Nephron progenitor cell (in vitro differentiated cells): ENCODE measurements at regions not wholly inside any gene's neighbourhood (a gene's known extent, or its start where the extent isn't known, plus 50 kb on each side); places are given as distances from the start of the nearest gene placed in this dataset.
A peak's percentile ranks its signal among the peaks of the same experiment; 100 is the strongest.

ENCODE experiments used
- DNase-seq: peaks from one replicate; pipeline ENCODE4 v3.0.0; 2021
- H3K27ac Mint-ChIP-seq: 2 replicates; pipeline ENCODE4 v1.8.0; 2021; ENCODE audit warnings: mild to moderate bottlenecking, moderate library complexity, mixed read lengths
- H3K27me3 Mint-ChIP-seq: 2 replicates; pipeline ENCODE4 v1.8.0; 2021; ENCODE audit warnings: mild to moderate bottlenecking, low read depth, mixed read lengths; ENCODE audit not compliant: poor library complexity
- H3K36me3 Mint-ChIP-seq: 2 replicates; pipeline ENCODE4 v1.8.0; 2021; ENCODE audit warnings: low read depth, mixed read lengths
- H3K4me1 Mint-ChIP-seq: 2 replicates; pipeline ENCODE4 v1.8.0; 2021; ENCODE audit warnings: mixed read lengths
- H3K4me3 Mint-ChIP-seq: 2 replicates; pipeline ENCODE4 v1.8.0; 2021; ENCODE audit warnings: mild to moderate bottlenecking, moderate library complexity, mixed read lengths
- H3K9me3 Mint-ChIP-seq: 2 replicates; pipeline ENCODE4 v1.8.0; 2021; ENCODE audit warnings: mild to moderate bottlenecking, moderate library complexity, mixed read lengths
- CTCF ChIP-seq: fragments of 200-600 bp; sonication (generic); IDR thresholded peaks from 2 replicates; pipeline ENCODE4 v1.5.0; 2021; ENCODE audit warnings: antibody characterized with exemption

- TF ChIP-seq CTCF: no peak
- Mint-ChIP-seq H3K36me3 (no peaks in the 10 kb centered on the region), H3K4me1 (no peaks in the 10 kb centered on the region), H3K9me3 (no peaks in the 10 kb centered on the region), H3K4me3 (no peak overlapping the region), H3K27ac (no peak overlapping the region), H3K27me3 (no peaks in the 10 kb centered on the region)
- no peak for DNase-seq
Observed at GRCh38 chr3:34239287-34239686, 440.9 kb downstream of the PDCD6IP start.

DNA sequence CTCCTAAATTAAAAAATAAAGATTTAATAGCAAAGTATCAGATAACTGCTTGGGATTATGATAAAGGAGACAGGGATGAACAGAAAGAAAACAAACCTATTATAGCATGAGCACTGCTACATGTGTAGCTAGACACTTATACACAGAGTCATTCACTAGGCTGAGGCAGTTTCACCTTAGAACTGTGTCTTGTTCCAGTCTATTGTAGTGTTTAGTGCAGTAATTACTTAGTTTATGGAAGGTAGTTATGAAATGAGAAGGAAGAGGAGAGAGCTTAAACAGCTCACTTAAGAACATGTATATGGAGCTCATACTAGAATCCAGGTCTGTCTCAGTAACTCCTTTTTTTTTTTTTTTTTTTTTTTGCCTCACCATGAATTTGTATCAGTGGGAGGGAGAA is 441.4 kb downstream of the PDCD6IP start:
- Mint-ChIP-seq H3K9me3 (no peaks in the 10 kb centered on the region), H3K36me3 (no peaks in the 10 kb centered on the region), H3K4me1 (no peaks in the 10 kb centered on the region), H3K4me3 (no peak overlapping the region), H3K27ac (no peak overlapping the region), H3K27me3 (no peaks in the 10 kb centered on the region)
- no peak for TF ChIP-seq CTCF
- DNase-seq: no peak

DNA sequence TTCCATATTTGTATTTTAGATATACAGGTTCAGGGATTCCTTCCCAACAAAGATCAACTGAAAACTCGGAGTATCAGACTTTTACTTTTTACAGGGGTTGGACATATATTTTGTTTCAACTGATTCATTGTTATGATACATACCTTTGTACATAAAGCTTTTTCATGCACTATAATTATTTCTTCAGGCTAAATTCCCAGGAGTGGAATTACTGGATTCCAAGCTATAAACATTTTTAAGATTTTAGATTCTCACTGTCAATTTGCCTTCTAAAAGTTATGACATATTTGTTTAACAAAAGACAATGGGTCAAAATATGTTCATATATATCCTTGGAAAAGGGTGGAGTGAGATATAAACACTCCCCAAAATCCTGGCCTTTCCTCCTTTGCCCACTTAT is 449.0 kb downstream of the PDCD6IP start:
- Mint-ChIP-seq H3K27ac (no peak overlapping the region), H3K36me3 (no peaks in the 10 kb centered on the region), H3K9me3 (peaks cover 5% of the 10 kb centered on the region), H3K27me3 (no peaks in the 10 kb centered on the region), H3K4me1 (no peaks in the 10 kb centered on the region), H3K4me3 (no peak overlapping the region)
- no peak for TF ChIP-seq CTCF
- DNase-seq: no peak

DNA sequence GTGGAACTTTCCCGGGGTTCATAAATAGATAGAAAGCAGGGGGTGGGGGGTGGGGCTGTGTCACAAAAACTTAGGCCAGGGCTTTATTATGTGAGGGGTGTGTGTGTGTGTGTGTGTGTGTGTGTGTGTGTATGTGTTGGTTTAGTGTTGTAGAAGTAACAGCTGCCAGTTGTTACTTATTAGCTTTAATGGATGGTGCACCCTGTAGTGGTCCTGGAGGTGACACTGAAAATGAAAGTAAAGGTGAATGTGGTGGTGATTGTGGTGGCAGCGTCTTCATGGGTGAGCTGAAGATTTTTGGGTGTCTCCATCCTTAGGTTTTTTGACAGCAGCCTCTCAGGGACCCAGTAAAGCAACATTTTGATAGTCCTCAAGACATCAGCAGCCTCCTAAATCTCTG is 449.9 kb downstream of the PDCD6IP start:
- H3K27ac Mint-ChIP-seq: no peak overlapping the region
- no peaks in the 10 kb centered on the region for H3K36me3 Mint-ChIP-seq
- peaks cover 5% of the 10 kb centered on the region for H3K9me3 Mint-ChIP-seq
- no peak overlapping the region for H3K4me3 Mint-ChIP-seq
- no peaks in the 10 kb centered on the region for H3K4me1 Mint-ChIP-seq
- no peaks in the 10 kb centered on the region for H3K27me3 Mint-ChIP-seq
- no peak for TF ChIP-seq CTCF
- no peak for DNase-seq

DNA sequence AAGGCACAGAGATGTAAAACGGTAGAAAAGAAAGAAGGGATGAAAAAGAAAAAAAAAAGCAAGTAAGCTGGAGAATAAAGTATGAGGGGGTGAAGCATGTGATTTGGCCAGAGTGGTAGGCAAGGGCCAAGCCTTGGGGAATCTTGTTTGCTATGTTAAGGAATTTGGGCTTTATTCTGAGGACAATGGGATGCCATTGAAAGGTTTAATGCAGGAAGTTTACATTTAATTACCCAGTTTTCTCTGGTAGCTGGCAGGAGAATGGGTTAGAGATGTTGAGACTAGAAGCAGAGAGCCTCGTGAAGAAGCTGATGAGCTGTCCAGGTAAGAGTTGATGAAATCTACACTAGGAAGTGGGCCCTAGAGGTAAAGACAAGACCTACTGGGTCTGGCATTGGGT is 455.9 kb downstream of the PDCD6IP start:
- Mint-ChIP-seq H3K9me3 (no peaks in the 10 kb centered on the region), H3K27ac (no peak overlapping the region), H3K36me3 (no peaks in the 10 kb centered on the region), H3K4me3 (no peak overlapping the region), H3K4me1 (peaks cover 33% of the 10 kb centered on the region), H3K27me3 (no peaks in the 10 kb centered on the region)
- DNase-seq: no peak
- no peak for TF ChIP-seq CTCF

DNA sequence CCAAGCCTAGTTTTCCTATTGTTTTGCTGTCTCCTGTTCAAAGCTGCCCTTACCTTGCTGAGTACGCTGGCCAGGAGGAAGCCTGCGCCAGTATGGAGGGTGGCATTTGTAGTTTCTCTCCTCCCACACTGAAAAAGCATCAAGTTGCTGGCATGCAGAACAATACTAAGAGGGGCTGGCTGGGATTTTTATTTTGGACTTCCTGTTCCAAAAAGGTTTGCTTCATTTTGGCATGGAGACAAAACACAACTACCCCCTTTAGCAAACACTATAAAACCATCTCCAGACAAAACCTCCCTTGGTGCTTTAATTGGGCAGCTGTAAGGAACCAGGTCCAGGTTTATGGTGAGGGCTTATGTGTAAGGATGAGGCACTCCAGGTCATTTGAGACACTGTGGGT is 457.6 kb downstream of the PDCD6IP start:
- TF ChIP-seq CTCF: no peak
- Mint-ChIP-seq H3K4me3 (no peak overlapping the region), H3K4me1 (peaks cover 44% of the 10 kb centered on the region), H3K27me3 (no peaks in the 10 kb centered on the region), H3K27ac (peak overlapping the region; percentile 90), H3K9me3 (no peaks in the 10 kb centered on the region), H3K36me3 (no peaks in the 10 kb centered on the region)
- no peak for DNase-seq
